COLO668 (cell line): ENCODE measurements at regions not wholly inside any gene's neighbourhood (a gene's known extent, or its start where the extent isn't known, plus 50 kb on each side); places are given as distances from the start of the nearest gene placed in this dataset.
"Not testable (repeated sequence)": the region's sequence is repeated elsewhere in the genome, so short reads cannot be mapped to it uniquely, and the experiment has no call there.

ENCODE experiments used
- DNase-seq: peaks from one replicate; lab custom pipeline; 2025; ENCODE audit not compliant: unreplicated experiment; lab: John Stamatoyannopoulos, UW

DNA sequence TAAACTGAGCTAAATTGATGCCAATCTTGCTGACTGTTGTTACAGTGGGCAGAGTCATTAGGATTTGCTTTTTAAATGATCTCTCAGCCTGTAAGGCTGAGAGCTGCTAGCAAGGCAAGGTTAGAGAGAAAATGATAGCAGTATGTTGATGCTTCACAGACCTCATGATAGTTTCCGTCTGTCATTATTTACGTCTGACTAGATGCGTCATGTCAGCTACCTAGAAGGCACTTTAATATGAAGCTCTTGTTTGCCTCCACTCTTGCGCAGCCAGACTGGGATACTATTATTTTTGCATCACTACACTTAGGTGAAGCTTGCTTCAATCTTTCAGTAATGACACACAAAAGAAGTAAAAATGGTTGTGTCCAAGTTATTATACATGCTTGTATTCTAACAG lies 313.8 kb downstream of the LNPK start:
- DNase-seq: no peak

DNA sequence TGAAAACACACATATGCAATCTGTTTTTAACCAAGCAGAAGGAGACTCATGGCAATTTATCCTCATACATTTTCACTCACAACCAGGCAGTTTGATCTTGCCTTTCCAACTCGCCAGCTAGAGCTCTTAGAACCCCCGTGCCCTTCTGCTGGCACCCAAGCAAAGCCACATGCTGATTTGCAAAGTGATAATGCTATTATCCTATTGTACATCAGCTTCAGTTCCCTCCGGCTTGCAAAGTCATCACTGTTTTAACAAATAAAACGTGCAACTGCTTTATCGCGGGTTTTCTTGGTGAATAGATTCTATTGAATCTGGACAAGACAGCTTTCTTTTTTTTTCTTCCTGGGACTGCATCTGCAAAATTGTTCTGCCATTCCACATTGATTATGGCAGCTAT lies 314.6 kb downstream of the LNPK start:
- no peak for DNase-seq

DNA sequence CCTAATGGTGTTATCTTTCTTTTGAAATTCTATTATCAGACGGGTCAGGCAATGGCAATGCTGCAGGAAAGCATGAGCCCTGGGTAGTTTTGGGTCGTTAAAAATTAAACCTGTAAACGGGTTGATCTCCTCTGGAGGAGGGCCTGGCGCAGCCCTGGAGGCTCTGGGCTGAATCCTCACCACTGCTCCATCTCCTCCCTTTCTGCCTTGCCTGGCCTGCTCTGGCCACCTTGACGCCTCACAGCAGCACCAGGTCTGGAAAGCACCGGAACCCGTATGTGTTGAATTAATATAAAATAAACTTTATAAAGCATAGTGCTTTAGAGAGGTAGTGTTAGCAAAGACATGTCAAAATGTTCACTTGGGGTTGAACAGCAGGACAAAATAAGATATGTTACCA lies 316.1 kb downstream of the LNPK start:
- no peak for DNase-seq

DNA sequence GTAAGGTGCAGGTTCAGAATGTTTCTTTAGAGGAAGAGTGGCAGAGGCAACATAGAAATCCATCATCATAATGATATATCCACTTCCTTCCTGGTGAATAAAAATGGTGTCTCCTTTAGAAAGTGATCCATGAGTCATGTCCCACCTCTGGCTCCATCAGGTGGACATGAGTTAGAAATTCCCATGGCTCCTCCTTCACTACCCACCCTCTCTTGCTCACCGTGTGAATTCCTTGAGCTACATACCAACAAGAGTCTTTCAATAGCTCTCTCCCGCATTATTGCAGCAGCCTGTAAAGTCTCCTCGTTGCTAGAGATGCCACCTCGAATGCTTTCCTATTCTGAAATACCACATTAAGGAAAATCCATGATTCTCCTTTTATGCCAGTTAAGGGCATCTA lies 317.6 kb downstream of the LNPK start:
- DNase-seq: no peak

DNA sequence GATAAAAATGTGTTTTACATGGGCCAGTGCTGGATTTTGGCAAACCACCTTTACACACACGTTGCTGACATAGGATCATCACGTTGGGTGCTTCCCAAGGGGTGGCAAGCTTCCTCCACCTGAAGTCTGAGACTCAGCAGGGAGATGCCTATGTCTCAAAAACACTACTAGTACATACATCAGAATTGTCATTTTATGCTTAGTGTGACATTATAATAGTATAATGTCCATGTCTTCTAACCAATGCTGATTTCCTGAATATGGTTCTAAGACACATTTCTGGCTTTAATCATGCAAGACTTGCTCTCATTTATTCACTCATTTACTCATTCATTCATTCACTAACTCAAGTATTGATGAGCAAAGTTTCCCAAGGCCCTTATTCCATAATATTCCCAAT lies 322.3 kb downstream of the LNPK start:
- no peak for DNase-seq

DNA sequence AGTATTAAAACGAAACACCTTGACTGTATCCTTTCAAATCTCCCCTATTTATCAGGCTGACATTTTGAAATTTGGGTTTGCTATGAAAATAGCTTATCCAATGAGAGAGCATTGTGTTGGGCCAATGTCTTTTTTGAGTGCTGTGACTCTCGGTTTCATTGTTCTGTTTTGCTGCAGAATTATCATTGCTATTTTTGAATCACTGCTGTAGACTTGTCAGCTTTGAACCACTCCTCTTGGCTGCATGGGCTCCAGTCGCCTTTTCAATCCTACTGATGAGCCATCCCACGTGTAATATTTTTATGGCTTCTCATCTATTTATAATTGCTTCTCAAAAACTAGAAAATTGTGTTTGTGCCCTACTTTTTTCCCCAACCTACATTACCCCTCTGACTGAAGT lies 322.8 kb downstream of the LNPK start:
- no peak for DNase-seq

DNA sequence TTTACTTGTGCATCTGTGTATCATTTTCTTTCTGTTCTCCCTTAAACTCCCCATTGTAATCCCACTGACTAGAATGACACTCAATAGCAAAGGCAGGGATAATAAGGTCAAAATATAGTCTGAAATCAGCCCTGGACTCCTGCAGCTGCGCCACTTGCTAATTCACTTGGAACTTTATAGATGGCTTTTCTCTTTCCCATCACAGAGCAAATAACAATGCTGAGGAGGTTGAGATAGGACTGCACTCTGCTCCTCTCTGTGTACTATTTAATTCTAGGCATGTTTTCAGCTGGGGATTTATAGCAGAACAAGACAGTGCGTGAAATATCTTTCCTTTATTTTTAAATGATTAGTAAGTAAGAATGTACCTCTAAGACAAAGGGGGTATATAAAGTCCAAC lies 324.2 kb downstream of the LNPK start:
- DNase-seq: no peak

DNA sequence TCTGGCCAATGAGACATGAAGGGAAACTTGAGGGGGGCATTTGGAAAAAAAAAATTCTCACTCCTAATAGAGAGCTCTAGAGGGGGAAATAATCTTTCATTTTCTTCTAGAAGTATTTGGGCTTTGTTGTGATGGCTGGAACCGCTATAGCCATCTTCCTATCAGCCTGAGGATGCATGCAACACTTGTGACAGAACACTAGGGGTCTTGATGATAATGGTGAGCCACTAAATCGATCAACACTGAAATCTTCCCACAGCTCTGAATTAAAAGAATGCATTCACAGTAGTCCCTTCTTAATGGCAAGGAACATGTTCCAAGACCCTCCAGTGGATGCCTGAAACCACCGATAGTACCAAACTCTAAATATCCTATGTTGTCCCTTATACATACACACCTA lies 325.3 kb downstream of the LNPK start:
- no peak for DNase-seq

DNA sequence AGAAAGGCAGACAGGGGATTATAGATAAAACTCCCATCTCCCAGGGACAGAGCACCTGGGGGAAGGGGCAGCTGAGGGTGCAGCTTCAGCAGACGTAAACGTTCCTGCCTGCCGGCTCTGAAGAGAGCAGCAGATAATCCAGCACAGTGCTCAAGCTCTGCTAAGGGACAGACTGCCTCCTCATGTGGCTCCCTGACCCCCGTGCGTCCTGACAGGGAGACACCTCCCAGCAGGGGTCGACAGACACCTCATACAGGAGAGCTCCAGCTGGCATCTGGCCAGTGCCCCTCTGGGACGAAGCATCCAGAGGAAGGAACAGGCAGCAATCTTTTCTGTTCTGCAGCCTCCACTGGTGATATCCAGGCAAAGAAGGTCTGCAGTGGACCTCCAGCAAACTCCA lies 333.3 kb downstream of the LNPK start:
- DNase-seq: not testable (repeated sequence)

DNA sequence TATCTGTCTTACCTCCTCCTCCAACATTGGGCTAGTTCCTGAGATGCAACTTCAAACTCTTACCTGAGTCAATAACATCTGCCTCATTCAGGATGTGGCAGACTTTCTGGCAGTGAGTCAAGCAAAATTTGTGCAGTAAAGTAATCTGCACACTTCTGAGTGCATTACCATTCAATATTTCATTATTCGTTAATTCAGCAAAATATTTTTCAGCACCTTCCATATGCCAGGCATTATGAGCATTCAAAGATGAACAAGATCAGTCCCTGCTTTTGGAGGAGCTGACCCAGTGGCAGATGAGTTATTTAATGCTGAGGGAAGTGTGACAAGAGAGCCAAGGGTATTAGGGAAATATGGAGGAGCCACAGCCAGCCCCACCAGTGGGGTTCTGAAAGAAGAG lies 339.7 kb downstream of the LNPK start:
- no peak for DNase-seq

DNA sequence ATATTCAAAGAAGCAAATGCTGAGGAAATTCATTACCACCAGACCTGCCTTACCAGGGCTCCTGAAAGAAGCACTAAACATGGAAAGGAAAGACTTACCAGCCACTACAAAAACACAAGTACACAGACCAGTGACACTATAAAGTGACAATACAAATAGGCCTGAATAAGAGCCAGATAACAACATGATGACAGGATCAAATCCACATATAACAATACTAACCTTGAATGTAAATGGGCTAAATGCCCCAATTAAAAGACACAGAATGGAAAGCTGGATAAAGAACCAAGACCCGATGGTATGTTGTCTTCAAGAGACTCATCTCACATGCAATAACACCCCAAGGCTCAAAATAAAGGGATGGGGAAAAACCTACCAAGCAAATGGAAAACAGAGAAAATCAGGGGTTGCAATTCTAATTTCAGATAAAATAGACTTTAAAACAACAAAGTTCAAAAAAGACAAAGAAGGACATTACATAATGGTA lies 353.4 kb downstream of the LNPK start:
- no peak for DNase-seq

DNA sequence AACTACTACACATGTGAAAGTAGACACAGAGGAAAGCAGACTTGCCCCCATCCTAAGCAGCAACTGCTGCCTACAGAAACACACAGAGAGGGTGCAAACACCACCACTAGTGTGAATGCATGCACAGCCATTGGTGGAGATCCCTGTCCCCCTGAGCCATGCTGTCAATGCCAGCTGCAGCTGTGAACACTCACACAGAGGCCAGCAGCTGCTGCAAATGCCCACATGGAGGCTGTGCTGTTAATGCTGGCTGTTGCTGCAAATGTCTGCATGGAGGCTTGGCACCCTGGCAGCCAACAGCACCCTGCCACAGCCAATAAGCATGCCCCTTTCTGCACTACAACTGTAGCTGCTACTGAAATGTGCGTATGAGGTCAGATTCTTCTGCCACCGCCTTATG lies 355.0 kb downstream of the LNPK start:
- no peak for DNase-seq

DNA sequence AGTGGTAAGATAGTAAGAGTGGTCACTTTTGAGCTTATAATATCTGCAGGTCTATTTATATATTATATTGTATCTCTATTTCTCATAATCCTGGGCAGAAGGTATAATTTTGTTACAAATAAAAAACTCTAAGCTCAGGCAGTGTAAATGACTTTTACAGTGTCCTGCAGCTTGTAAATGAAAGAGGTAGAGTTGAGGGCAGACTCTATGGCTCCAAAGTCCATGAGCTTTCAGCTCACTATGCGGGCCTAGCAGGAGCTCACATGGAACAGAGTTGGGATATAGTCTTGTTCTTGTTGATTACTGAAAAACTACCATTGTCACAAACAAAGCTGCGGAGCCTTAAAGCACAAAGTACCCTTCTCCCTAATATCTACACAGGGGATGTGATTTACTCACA lies 361.4 kb downstream of the LNPK start:
- no peak for DNase-seq

DNA sequence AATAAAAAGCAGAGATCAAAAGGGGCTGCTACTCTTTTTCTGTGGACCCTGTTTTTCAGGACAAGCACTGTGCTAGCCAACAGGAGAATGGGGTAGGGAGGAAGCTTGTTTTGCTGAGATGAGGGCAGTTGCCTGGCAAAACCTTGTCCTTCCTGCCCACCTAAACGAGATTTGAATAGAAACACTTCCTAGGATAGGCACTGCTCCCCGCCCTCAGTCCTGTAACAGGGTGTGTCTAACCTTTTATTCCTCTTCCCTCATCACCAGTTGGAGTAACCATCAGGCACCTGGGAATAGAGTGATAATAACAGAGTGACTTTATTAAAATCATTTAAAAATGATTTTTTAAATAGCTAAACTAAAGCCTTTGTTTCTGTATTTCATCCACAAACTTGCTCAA lies 368.8 kb downstream of the LNPK start:
- no peak for DNase-seq

DNA sequence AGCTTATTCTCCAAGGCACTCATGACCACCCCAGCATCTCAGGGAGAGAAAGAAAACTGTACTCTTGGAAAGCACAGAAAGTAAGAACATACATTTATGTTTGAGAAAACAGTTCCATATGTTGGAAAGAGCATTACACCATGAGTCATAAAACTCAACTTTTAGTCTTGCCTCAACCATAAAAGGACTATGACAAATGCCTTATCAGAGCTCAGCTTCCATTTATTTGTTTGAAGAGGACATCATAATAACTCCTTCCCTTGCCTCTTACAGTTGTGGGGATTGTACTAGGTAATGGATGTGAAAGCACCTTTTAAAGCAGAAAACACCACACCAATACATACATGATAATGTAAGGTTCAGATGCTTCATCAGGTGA lies 370.8 kb downstream of the LNPK start:
- no peak for DNase-seq

DNA sequence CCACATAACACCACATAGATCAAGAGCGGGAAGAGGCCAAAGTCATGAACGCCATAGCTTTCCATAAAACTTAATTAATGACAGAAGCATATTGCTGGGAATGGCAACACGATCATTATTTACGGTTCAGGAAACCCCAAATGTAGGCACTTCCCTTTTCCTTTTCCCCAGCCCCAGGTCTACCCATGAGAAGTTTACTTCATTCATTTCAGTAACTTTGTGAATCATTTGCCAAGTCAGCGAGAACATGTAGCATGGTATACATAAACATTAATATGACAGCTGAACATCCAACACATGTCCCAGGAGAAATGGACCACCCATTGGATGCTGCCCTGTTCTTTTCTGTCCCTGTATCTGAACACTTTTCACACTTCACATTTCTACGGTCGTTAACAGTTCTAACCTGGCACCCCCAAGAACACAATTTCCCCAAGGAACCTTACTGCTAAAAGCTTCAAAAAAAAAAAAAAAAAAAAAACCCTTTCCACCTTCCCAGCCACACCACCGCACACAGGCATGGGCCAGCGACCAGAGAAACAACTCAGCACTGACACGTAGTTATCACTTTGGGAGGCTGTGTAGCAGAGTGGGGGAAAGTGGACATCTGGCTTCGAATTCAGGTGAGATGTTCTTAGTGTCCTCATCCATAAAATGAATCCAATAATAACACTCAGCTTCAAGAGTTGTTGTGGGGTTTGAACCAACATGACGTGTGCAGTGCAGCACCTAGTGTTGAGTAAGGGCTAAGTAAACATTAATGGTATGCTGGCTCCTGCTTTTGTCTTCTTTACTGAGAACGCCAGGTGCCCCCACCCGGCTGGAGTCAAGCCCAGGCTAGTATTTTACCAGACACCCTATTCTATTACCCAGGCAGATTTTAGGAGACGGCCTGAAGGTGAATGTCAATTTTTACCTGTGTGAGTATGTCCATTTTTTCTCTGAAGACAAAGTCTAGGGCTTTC lies 371.5 kb downstream of the LNPK start:
- DNase-seq: peak; percentile 61

DNA sequence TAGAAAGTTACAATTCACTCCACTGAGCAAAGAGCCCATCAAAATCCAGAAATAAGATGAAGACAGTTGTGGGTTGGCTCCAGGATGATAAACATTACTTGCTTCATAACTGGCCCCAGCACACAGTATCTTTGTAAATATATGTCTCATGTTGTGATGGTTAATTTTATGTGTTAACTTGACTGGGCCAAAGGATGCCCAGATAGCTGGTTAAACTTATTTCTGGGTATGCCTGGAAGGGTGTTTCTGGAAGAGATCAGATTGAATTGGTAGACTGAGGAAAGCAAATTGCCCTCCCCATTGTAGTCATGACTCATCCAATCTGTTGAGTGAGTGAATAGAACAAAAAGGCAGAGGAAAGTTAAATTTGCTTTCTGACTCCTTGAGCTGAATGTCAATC lies 373.8 kb downstream of the LNPK start:
- no peak for DNase-seq

DNA sequence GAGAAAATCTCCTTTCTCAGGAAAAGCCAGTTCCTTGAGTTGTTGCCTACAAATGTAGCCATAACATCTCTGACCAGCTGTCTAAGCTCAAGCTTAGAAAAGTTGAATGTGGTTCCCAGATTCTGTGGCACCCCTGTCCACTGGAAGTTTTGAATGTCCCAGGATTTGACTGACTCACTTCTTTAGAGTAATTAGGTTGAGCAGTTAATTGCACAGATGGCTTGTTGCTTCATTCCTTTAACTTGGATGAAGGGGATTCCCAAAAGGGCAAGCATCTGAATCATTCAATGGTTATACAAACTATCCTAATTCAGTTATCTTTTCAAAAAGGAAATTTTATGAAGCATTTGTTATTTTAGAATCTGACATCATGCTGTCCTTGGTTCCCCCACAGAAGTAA lies 374.7 kb downstream of the LNPK start:
- DNase-seq: no peak

DNA sequence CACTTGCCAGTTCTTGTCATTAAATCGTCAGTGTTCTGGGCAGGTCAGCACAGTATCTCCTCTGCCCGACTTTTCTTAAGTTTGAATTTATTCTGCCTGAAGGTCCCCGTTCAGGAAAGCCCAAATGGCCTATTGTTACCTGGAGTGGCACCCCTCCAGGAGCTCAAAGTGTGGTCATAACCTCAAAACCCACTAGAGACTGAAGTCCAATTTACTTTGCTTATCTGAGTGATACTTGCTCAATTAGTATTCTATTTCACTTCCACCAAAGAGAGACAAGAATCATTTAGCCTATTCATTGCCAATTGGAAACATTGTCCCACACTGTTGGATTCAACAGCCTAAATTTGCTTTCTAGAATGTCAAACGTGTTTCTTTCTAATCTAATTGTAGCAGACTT lies 375.3 kb downstream of the LNPK start:
- DNase-seq: no peak

DNA sequence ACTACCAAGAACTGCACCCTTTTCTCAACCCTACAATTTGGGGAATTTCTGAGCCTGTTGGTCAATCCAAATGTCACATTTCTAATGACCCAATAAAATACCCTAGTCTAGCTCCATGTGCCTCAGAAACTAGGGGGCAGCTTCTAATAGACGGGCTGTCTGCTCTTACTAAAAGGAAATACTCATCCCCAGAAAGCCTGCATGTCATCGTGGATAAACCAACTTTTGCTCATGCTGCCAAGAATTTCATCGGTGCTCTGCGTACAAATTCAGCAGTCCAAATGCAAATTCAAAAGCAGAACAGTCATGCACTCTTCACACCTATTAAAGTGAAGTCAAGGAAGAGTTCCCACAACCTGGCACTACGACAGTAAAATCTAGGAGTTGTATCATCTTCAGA lies 377.3 kb downstream of the LNPK start:
- DNase-seq: no peak

DNA sequence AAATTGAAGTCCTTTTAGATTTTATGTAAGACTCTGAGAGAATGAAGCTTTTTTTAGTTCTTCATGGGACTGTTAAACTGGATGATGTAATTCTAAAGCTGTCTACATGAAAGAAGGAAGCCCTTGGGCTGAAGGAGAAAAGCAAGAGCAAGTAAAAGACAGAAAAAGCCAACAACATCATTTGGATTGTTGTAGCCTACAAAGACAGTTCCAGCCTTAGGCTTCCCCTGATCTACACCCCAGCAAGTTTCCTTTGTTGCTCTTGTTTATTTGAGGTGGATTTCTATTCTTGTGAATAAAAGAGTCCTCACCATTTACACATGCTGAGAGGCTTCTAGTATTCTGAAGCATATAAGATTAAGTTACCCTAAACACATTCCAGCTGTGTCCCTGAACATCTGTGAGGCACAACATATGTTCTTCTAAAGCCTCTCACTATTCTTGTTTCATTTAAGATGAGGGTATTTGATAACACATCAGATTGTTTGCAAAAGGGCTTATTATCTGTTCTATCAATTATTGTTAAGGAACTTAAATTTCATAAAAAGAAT lies 377.8 kb downstream of the LNPK start:
- DNase-seq: no peak

DNA sequence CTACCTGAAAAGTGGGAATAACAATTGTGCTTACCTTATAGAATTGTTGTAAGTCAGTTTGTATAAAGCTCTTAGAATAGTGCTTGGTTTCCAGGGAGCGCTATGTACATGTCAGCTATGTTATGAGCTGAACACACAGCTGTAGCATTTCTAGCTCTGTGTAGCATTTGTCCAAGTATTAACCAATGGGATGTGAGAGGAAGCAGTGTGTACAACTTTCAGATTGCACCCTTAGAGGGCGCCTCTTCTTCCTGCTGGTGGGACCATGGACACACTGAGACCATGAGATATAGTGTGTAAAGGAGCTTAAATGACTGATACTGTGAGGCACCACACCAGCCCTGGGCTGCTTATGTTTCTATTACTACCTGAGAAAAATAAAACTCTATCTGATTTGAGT lies 380.2 kb downstream of the LNPK start:
- no peak for DNase-seq

DNA sequence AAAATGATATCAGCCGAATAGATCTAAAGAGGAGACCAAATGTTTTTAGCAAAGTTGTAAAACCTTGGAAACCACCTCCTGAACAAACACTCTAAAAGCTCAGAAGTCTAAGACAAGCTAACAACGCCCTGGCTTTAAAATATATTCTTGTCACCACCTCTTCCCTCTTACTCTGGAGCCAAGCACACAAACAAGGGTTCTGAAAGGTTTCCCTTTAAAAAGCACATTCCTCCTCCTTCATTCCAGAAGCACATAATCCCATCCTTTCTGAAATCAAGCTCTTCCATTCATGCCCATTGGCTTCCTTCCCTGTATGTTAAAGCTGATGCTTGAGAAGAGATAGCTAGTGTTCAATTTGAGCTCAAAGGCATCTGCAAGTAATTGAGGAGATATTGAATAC lies 382.0 kb downstream of the LNPK start:
- DNase-seq: no peak
